ENCODE measurements at regions not wholly inside any gene's neighbourhood (a gene's known extent, or its start where the extent isn't known, plus 50 kb on each side); places are given as distances from the start of the nearest gene placed in this dataset.

- TF ChIP-seq CTCF (IDR thresholded peaks at IDR 0.05; ENCODE audit: control extremely low read depth in 1 of 3, insufficient read depth in 1 of 3, low read depth in 1 of 3, low read length in 3 of 3) (no peak), CHD1 (IDR thresholded peaks at IDR 0.05; ENCODE audit: low read depth, low read length) (no peak), TAF1 (IDR thresholded peaks at IDR 0.05; ENCODE audit: low read depth, low read length) (no peak), SP1 (IDR thresholded peaks at IDR 0.05; ENCODE audit: low read depth, low read length) (no peak), SIN3A (conservative IDR thresholded peaks at IDR 0.05 in 1 of 2, IDR thresholded peaks at IDR 0.05 in 1 of 2; ENCODE audit: low read depth in 1 of 2, low read length in 2 of 2) (no peak), BCL11A (IDR thresholded peaks at IDR 0.05; ENCODE audit: low read depth in 2 of 2, low read length in 2 of 2) (no peak), CREB1 (IDR thresholded peaks at IDR 0.05) (no peak), EP300 (IDR thresholded peaks at IDR 0.05; ENCODE audit: borderline replicate concordance in 1 of 2, low read depth in 2 of 2, low read length in 2 of 2) (no peak), KDM5A (IDR thresholded peaks at IDR 0.05; ENCODE audit: low read length) (no peak), YY1 (IDR thresholded peaks at IDR 0.05; ENCODE audit: low read depth, low read length) (no peak), CHD2 (IDR thresholded peaks at IDR 0.05; ENCODE audit: low read length) (no peak), FOSL1 (IDR thresholded peaks at IDR 0.05; ENCODE audit: insufficient read depth, low read depth, low read length) (no peak), SP4 (IDR thresholded peaks at IDR 0.05; ENCODE audit: low read length) (no peak)
Observed at GRCh38 chr2:134109725-134110124, 144.1 kb upstream of the MGAT5 start.

All from H1 (cell line).